ENCODE measurements at regions not wholly inside any gene's neighbourhood (a gene's known extent, or its start where the extent isn't known, plus 50 kb on each side); places are given as distances from the start of the nearest gene placed in this dataset.

- intact Hi-C loops (cut with DNase I), result no loop called here
These were observed 270.7 kb downstream of the SOX4 start for GRCh38 chr6:21864206-21864605.

GRCh38 chr6:21868226-21868625 lies 274.7 kb downstream of the SOX4 start:
- Histone ChIP-seq H3K27me3 (no peaks in the 10 kb centered on the region), H3K4me3 (no peak overlapping the region), H3K27ac (no peak overlapping the region), H3K36me3 (no peaks in the 10 kb centered on the region), H3K9me3 (no peaks in the 10 kb centered on the region), H3K4me1 (peaks cover 9% of the 10 kb centered on the region)
- intact Hi-C loops (cut with DNase I), result no loop called here
- no peak for DNase-seq (ENCODE audit: extremely low spot score in 2 of 2)
- TF ChIP-seq CTCF (IDR thresholded peaks at IDR 0.05) (no peak), POLR2A (IDR thresholded peaks at IDR 0.05) (no peak), POLR2AphosphoS5 (IDR thresholded peaks at IDR 0.05; ENCODE audit: insufficient read depth in 1 of 2, low read depth in 1 of 2) (no peak)

More at GRCh38 chr6:21864206-21864605, 270.7 kb downstream of the SOX4 start:
- no peak overlapping the region for H3K27ac ChIP-seq
- no peaks in the 10 kb centered on the region for H3K27me3 ChIP-seq
- TF ChIP-seq POLR2A (IDR thresholded peaks at IDR 0.05) (no peak), CTCF (IDR thresholded peaks at IDR 0.05) (no peak), POLR2AphosphoS5 (IDR thresholded peaks at IDR 0.05; ENCODE audit: insufficient read depth in 1 of 2, low read depth in 1 of 2) (no peak)
- H3K36me3 ChIP-seq, result no peaks in the 10 kb centered on the region
- H3K4me1 ChIP-seq, result no peaks in the 10 kb centered on the region
- DNase-seq (ENCODE audit: extremely low spot score in 2 of 2), result no peak
- H3K4me3 ChIP-seq, result no peak overlapping the region
- H3K9me3 ChIP-seq, result no peaks in the 10 kb centered on the region

GRCh38 chr6:21869085-21869771 lies 275.7 kb downstream of the SOX4 start:
- peak in 1 of 2 donors; percentile 64 for TF ChIP-seq POLR2AphosphoS5 (IDR thresholded peaks at IDR 0.05; ENCODE audit: insufficient read depth in 1 of 2, low read depth in 1 of 2)
- TF ChIP-seq POLR2A (IDR thresholded peaks at IDR 0.05), result no peak
- TF ChIP-seq CTCF (IDR thresholded peaks at IDR 0.05), result no peak
- Histone ChIP-seq H3K9me3 (no peaks in the 10 kb centered on the region), H3K36me3 (no peaks in the 10 kb centered on the region), H3K27ac (no peak overlapping the region), H3K4me1 (peaks cover 14% of the 10 kb centered on the region), H3K4me3 (no peak overlapping the region), H3K27me3 (no peaks in the 10 kb centered on the region)
- DNase-seq (ENCODE audit: extremely low spot score in 2 of 2), result no peak
- intact Hi-C loops (cut with DNase I), result no loop called here

GRCh38 chr6:21870076-21870730 lies 276.7 kb downstream of the SOX4 start:
- H3K27ac ChIP-seq, result peak overlapping the region; percentile 38
- intact Hi-C loops (cut with DNase I), result no loop called here

More at GRCh38 chr6:21870076-21870730, 276.7 kb downstream of the SOX4 start:
- no peak for DNase-seq (ENCODE audit: extremely low spot score in 2 of 2)
- H3K27me3 ChIP-seq, result no peaks in the 10 kb centered on the region
- peaks cover 14% of the 10 kb centered on the region for H3K4me1 ChIP-seq
- no peak overlapping the region for H3K4me3 ChIP-seq
- H3K9me3 ChIP-seq, result no peaks in the 10 kb centered on the region
- TF ChIP-seq CTCF (IDR thresholded peaks at IDR 0.05) (no peak), POLR2AphosphoS5 (IDR thresholded peaks at IDR 0.05; ENCODE audit: insufficient read depth in 1 of 2, low read depth in 1 of 2) (no peak), POLR2A (IDR thresholded peaks at IDR 0.05) (no peak)
- H3K36me3 ChIP-seq, result no peaks in the 10 kb centered on the region
